HG02763 (cell line): ENCODE measurements at regions not wholly inside any gene's neighbourhood (a gene's known extent, or its start where the extent isn't known, plus 50 kb on each side); places are given as distances from the start of the nearest gene placed in this dataset.
A peak's percentile ranks its signal among the peaks of the same experiment; 100 is the strongest.

Source experiments
- ATAC-seq: cut with Tn5 transposase; IDR thresholded peaks from one replicate; pipeline ENCODE4 v1.9.1; 2021; ENCODE audit warnings: mild to moderate bottlenecking, moderate library complexity; ENCODE audit not compliant: unreplicated experiment

- no peak for ATAC-seq
Measured at GRCh38 chr20:9981829-9982228, 53.0 kb upstream of the ANKEF1 start.

DNA sequence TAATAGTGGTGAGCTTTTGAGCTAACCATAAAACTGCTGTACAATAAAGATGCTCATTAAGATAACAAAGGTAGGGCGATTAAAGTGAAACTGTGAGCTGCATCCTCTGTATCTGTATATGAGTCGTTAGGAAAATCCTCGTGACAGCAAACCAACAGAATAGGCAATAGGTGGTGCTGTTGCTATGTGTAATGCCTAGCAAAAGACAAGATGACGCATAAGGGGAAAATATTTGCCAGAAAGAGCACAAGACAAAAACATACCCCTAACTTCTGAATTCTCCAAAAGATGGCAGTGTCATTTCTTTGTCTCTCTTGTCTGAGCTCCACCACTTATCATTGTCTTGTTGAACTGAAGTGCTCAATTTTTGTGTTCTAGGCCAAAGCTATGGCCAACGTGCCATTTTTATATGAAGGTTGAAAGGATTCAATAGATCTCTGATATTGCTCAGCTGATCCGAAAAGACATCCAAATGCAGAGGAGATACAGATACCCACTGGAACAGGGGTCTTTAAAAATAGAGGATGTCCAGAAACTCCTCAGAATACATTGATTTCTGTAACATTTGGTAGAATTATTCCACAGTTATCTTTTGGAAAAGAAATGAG is 56.3 kb upstream of the ANKEF1 start:
- ATAC-seq: peak; percentile 92

DNA sequence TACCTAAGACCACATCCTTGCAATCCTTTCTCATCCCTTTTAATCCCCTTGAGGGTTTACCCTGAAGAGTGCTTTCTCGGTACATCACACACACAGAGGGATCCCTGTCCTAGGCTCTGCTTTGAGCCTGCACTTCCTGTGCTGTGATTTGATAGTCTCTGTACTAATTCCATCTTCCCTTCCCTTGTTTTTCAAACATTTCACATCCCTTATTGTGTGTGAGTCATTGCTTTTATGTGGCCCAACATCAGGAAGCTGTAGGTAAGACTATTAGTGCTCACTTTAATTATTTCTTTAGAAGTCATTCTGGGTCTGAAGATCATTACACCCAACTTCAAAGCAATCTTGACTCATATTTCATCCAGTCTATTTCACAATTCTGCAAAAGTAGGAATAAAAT is 57.2 kb upstream of the ANKEF1 start:
- no peak for ATAC-seq

DNA sequence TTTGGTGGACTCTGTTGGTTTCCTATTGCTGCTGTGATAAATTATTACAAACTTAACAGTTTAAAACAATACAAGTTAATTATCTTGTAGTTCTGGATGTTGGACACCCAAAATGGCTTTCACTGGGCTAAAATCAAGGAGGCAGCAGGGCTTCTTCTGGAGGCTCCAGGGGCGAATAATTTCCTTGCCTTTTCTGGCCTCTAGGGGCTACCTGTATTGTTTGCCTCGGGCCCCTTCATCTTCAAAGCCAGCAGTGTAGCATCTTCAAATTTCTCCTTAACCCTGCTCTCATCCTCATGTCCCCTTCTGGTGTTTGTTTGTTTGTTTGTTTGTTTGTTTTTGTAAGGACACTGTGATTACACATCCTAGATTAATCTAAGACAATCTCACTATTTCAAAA is 60.5 kb upstream of the ANKEF1 start:
- no peak for ATAC-seq

DNA sequence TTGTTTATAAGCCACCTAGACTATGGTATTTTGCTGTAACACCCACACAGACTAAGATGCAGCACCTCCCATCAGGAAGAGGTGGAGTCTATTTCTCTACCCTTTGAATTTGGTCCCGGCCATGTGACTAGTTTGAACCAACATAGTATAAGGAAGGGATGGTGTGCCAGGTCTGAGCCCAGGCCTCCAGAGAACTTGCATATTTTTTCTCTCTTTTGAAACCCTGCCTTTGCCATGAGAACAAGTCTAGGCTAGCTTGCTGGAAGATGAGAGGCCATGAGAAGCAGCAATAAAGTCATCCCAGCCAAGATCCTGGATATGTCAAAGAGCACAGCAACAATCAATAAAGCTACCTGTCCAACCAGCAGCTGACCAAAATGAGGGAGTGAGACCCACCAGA is 63.0 kb upstream of the ANKEF1 start:
- ATAC-seq: no peak

DNA sequence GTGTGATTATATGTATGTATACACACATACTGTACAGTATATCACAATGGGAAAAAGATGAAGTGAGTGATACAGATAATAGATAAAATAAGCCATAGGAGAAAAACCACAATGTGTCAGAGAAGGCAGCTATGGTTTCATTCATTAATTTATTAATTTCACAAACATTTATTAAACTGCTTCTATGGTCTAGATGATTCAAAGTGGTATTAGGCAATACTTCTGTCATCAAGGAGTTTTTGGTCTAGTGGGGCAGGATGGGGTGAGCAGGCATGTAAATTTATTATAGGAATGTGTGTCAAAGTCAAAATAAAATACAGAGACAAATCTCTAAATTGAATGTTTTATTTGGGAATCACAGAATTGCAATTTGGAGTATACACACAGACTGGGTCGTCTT is 65.2 kb upstream of the ANKEF1 start:
- ATAC-seq: no peak

GRCh38 chr20:9968015-9968414 is 66.8 kb upstream of the ANKEF1 start:
- ATAC-seq: no peak

- ATAC-seq: no peak
Measured at GRCh38 chr20:9966966-9967365, 67.8 kb upstream of the ANKEF1 start.

DNA sequence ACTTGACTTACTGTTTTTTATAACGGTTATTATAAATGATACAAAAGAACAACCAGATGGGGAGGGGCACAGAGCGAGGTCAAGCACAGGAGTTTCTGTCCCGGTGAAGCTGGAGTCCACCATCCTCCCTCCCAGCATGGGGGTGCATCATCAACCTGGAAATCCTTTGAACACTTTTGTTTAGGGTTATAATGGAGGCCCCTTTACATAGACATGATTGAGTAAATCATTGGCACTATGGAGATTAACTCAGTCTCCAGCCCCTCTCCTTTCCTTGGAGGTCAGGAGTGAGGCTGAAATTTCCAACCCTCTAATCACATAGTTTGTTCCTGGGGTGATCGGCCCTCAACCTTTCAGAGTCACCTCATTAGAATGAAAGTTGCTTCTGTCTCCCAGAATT is 71.8 kb upstream of the ANKEF1 start:
- no peak for ATAC-seq

DNA sequence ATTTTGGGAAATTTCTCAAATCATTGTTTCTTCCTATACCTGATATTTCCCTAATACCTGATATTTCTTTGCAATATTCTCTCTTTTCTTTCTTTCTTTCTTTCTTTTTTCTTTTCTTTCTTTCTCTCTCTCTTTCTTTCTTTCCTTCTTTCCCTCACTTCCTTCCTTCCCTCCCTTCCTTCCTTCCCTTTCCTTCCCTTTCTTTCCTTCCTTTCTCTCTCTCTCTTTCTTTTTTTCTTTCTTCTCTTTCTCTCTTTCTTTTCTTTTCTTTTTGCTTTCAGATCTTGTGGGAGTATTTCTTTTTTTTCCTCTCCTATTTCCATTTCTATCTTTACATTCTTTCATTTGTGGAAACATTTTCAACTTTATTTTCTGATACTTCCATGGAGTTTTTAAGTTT is 76.1 kb upstream of the ANKEF1 start:
- no peak for ATAC-seq

- ATAC-seq: no peak
Measured at GRCh38 chr20:9955646-9956045, 79.1 kb upstream of the ANKEF1 start.

GRCh38 chr20:9949563-9949962 is 85.2 kb upstream of the ANKEF1 start:
- no peak for ATAC-seq

GRCh38 chr20:9945408-9945807 is 89.4 kb upstream of the ANKEF1 start:
- no peak for ATAC-seq

DNA sequence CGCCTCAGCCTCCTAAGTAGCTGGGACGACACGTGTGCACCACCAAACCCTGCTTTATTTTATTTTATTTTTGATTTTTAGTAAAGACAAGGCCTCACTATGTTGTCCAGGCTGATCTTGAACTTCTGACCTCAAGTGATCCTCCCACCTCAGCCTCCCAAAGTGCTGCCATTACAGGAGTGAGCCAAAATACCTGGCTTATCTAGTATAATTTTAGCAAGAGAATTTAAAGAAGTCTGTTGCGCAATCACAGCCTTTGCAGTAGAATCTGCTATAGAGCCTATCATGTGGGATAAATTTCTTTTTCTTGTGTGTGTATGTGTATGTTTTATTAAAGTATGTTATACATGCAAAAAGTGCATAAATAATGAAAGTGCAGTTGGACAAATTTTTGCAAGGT is 92.1 kb upstream of the ANKEF1 start:
- no peak for ATAC-seq

- no peak for ATAC-seq
Measured at GRCh38 chr20:9940329-9940728, 94.5 kb upstream of the ANKEF1 start.

DNA sequence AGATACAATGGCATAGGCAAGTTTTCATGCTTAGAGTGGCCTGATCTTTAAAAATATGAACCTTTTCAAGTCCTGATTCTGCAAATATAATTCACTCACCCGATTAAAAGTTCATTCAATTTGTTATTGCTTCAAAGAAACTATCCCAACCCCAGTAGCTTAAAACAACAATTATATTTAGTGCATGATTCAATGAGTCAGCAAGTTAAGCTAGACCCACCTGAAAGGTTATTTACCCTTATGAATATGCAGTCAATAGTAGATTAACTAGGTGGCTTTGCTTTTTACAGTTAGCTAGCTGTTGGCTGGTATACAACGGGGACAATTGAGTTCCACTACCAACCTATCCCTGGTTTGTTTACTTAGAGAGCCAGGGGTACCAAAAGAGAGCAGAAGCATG is 95.6 kb upstream of the ANKEF1 start:
- ATAC-seq: no peak

- no peak for ATAC-seq
Measured at GRCh38 chr20:9935285-9935684, 96.4 kb upstream of the PAK5 start.

DNA sequence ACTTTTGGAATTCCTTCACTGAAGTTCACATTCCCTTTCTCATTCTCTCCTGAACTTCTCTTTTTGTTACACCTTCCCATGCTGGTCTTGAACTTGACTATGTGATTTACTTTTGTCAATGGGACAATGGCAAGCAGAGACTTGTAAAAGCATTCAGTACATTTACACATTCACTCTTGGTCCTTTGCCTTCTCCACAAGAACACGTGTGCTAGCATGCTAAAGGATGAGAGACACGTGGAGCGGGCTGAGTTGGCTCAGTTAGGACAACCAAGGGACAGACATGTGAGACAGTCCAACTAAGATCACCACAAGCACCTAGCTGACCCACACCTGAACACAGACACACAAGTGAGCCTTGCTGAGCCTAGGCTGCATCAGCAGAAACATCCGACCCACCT is 91.3 kb upstream of the PAK5 start:
- ATAC-seq: no peak

DNA sequence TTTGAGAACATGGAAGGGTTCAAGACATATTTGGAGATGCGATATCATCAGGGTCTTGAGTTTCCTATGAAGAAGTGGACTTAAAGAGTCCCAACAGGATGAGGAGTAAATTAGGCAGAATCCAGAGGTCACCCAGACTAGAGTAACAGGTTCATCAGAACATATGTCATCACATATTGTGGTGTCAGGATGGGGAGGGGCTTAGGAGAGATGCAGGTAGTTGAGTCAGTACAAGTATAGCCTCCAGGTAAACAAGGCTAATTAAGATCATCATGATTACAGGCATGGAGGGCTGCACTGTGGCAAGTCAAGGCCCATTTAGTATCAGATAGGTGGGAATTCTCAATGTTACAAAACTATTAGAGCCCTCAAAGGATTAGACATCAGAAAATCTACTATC is 90.1 kb upstream of the PAK5 start:
- no peak for ATAC-seq

GRCh38 chr20:9928281-9928737 is 89.4 kb upstream of the PAK5 start:
- ATAC-seq: peak; percentile 81

- no peak for ATAC-seq
Measured at GRCh38 chr20:9927224-9927623, 88.3 kb upstream of the PAK5 start.

DNA sequence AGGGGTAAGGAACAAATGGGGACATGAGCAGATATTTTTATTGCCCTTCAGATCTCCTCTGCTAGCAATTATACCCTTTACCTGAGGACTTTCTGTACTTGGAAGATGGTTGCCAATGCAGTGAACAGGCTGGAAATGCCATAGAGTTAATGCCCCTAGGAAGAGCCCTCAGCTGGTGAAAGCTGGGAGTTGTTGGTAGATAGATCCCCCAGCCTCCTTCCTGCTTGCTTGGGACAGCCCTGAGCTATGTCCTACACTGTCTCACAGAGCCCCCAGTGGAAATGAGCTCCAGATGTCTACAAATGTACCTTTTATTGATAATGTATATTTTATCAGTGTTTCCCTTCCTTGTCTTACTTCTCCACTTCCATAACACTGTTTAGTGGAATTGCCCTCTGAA is 87.6 kb upstream of the PAK5 start:
- no peak for ATAC-seq

DNA sequence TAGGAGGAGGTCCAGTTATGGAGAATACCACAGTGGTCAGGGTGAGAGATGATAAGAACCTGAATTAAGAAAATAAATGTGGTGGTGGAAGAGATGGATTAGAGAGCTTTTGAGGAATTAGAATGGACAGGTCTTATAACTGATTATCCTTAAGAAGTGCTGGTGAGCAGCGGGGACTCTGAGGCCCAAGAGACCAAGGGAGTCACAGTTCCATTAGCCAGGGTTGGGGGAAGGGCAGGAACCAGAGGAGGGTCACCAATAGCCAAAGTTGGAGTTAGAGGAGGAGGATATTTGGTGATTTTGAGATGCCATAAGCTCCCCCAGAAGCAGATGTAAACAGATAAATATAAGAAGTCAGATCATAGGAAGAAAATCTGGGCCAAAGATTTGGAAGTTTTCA is 87.1 kb upstream of the PAK5 start:
- ATAC-seq: no peak

- ATAC-seq: no peak
Measured at GRCh38 chr20:9923648-9924047, 84.8 kb upstream of the PAK5 start.
